Stomach (tissue), 4 donors: ENCODE measurements at regions not wholly inside any gene's neighbourhood (a gene's known extent, or its start where the extent isn't known, plus 50 kb on each side); places are given as distances from the start of the nearest gene placed in this dataset.

Experiments used
- CTCF ChIP-seq, 7 experiments: fragments of 450-650 bp in 4 of 7; fragments of 200-600 bp in 3 of 7; sonication (generic) in 3 of 7; IDR thresholded peaks; one replicate each; pipeline ENCODE4 v1.5.1; 2016 to 2019; ENCODE audit warnings: antibody characterized with exemption in 7 of 7, control low read depth in 2 of 7, mild to moderate bottlenecking in 1 of 7
- EP300 ChIP-seq: sonication (generic); formaldehyde crosslinking; IDR thresholded peaks from one replicate; pipeline ENCODE4 v1.6.1; 2017; ENCODE audit warnings: antibody characterized with exemption
- POLR2A ChIP-seq, 4 donors: fragments of 450-650 bp; IDR thresholded peaks; one replicate each; pipeline ENCODE4 v1.6.1; 2016; ENCODE audit warnings: antibody characterized with exemption in 4 of 4, control low read depth in 2 of 4, mild to moderate bottlenecking in 1 of 4, moderate library complexity in 1 of 4
- POLR2AphosphoS5 ChIP-seq, 3 donors: sonication (generic); formaldehyde crosslinking; IDR thresholded peaks; one replicate each; pipeline ENCODE4 v1.6.1; 2016; ENCODE audit warnings: antibody characterized with exemption in 3 of 3

DNA sequence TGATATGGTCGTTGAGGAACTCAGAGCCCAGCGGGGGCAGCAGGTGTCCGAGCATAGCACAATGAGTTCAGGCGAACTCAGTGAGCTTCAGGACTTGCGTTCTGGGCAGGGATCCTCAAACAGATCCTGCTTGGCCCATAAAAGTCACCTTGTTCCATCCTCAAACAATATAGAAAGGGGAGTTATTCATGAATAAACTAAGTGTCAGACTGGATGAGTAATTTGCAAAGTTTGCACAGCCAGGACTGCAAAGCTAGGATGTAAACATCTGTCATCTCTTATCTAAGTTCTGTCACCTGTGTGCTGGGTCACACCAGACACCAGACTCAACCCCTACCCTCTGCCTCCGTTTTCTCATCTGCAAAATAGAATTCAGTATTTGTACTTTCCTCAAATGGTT lies 58.0 kb upstream of the PFKP start:
- TF ChIP-seq CTCF (IDR thresholded peaks at IDR 0.05) (no peak), POLR2AphosphoS5 (IDR thresholded peaks at IDR 0.05) (no peak), POLR2A (IDR thresholded peaks at IDR 0.05) (no peak), EP300 (no peak)
